Tongue (tissue), 1 donor: ENCODE measurements at regions not wholly inside any gene's neighbourhood (a gene's known extent, or its start where the extent isn't known, plus 50 kb on each side); places are given as distances from the start of the nearest gene placed in this dataset.

Experiments
- DNase-seq: peaks from one replicate; pipeline ENCODE4 v3.0.0-alpha.2; 2015

DNA sequence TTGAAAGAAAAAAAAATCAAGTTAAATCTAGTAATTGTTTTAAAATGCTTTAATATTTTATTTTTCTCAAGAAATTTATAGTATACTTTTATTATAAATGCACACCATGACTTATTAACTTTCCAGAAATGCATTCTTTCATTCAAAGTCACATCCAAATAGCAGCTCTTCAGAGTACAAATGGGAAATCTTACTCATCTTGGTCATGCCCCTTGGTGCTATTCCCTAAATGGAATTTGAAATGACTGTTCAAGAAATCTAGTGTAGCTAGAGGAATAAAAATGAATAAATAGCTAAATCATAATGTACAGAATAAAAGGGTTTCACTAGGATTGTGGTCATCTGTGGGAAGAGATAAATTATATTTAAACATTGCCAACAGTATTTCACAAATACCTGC, 1139.7 kb downstream of the PCDH18 start:
- DNase-seq, result no peak

DNA sequence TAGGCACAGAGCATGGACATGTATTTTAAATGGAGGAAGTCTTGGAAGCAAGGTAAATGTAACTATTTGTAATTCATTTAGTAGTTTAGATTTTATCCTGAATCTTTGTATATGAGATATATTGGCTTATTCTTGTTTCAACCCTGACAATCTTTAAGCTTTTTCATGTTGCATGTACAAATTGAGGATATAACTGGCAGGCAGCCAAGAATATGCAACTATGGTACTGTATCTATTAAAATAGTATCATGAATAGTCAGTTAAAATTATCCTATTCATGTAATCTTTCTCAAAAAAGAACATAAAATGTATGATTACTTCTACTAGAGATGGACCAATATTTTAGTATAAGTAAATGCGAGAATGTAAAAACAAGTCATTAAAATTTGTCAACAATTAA, 1141.5 kb downstream of the PCDH18 start:
- DNase-seq, result peak; percentile 6

DNA sequence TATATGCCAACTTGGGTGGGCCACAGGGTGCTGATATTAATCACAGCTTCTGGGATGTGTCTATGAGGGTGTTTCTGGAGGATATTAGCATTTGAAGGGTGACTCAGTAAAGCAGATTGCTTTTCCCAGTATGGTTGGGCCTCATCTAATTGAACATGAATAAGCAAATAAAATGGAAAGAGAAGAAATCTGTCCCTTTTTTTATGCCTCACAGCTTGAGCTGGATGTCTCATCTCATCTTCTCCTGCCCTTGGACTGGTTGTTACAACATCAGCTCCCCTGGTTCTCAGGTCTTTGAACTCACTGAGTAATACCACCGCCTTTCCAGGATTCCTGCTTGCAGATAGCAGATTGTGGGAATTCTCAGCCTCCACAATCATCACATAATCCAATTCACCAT, 1149.2 kb downstream of the PCDH18 start:
- no peak for DNase-seq

DNA sequence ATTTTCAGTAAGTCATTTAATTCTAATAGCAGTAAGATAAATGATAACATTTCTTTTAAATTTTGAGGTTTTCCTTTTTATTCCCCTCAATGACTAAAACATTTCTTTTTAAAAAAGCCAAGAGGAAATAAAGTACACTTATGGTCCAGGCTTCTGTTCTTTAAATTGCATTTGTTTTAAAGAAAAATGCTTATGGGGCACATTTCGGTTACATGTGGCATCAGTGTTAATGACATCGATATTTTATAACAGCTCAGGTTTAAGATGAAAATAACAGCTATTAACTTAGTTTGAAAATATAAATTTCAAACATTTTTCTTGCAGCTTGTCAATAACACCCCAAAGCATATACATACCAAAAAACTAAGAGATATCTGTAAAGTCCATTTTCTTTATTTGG, 1161.1 kb downstream of the PCDH18 start:
- no peak for DNase-seq

- no peak for DNase-seq
These were observed 1163.2 kb downstream of the PCDH18 start for GRCh38 chr4:136369073-136369472.

GRCh38 chr4:136357556-136357955, 1174.7 kb downstream of the PCDH18 start:
- no peak for DNase-seq

DNA sequence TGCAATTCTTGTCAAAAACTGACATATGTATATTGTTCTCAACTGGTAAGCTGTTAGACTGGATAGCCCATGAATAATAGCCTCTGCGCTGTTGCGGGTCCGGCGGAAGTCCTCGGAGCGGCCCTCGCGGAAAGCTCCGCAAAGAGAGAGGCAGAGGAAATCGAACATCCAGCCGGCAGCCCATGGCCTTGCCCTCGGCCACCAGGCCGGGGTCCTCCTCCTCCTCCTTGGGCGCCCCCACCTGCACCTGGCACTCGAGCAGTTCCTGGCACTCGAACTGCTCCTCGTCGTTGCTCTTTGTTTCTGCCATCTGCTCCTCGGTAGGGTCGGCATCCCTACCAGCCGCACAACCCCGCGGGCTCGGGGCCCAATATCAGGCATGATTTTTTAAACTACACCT, 1176.3 kb downstream of the PCDH18 start:
- no peak for DNase-seq

- DNase-seq, result no peak
These were observed 1189.0 kb downstream of the PCDH18 start for GRCh38 chr4:136343340-136343739.

DNA sequence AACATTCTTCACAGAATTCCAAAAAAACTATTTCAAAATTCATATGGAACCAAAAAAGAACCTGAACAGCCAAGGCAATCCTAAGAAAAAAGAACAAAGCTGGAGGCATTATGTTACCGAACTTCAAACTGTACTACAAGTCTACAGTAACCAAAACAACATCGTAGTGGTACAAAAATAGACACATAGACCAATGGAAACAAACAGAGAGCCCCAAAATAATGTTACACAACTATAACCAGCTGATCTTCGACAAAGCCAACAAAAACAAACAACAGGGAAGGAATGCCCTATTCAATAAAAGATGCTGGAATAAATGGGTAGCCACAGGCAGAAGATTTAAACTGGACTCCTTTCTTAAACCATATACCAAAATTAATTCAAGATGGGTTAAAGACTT, 1189.6 kb downstream of the PCDH18 start:
- no peak for DNase-seq

GRCh38 chr4:136337216-136337615, 1195.1 kb downstream of the PCDH18 start:
- no peak for DNase-seq

DNA sequence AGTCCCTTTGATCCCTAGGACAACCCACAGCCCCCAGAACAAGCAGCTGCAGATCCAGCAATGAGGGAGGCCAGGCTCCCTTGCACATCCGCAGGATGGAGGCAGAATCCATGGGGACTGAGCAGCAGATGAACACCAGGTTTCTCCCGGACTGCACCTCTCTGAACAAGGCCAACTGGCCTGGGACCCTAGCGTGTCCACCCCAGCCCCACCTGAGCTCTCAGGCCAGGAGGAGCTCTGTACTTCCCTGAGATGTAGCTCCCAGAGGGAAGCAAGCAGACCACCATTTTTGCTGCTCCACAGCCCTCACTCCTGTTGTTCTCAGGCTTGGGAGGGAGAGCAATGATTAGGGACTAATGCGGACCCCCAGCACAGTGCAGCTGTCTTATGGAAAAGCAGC, 1195.8 kb downstream of the PCDH18 start:
- DNase-seq, result no peak

- no peak for DNase-seq
These were observed 1203.1 kb downstream of the PCDH18 start for GRCh38 chr4:136329042-136329662.

DNA sequence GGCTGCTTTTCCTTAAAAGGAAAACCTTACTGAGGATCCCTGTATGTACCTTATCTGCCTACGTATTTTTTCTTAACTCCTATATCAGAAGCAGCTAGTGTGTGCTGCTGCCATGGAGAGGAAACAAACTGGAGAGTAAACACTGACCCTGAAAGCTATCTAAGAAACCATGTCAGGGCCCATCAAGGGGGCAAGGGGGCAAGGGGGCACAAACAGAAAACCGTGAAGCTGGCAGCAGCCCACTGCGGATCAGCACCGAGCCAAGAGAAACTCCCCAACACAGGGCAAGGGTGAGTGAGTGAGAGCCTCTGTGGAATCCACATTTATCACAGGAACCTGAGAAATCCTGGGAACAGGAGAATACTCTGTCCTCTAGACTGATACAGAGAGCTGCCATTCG, 1204.2 kb downstream of the PCDH18 start:
- no peak for DNase-seq

DNA sequence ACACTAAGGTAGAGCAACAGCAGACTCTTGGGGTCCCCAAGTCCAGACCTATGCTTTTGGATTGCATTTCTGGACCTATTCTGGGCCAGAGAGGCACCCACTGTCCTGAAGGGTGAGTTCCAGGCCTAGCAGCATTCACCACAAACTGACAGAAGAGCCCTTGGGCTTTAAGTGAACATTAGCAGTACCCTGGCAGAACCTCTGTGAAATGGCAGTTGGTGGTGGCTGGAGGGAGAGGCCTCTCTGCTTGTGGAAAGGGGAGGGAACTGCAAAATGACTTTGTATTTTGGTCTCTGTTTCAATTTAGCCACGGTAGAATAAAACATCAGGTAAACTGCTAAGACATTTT, 1211.9 kb downstream of the PCDH18 start:
- no peak for DNase-seq

DNA sequence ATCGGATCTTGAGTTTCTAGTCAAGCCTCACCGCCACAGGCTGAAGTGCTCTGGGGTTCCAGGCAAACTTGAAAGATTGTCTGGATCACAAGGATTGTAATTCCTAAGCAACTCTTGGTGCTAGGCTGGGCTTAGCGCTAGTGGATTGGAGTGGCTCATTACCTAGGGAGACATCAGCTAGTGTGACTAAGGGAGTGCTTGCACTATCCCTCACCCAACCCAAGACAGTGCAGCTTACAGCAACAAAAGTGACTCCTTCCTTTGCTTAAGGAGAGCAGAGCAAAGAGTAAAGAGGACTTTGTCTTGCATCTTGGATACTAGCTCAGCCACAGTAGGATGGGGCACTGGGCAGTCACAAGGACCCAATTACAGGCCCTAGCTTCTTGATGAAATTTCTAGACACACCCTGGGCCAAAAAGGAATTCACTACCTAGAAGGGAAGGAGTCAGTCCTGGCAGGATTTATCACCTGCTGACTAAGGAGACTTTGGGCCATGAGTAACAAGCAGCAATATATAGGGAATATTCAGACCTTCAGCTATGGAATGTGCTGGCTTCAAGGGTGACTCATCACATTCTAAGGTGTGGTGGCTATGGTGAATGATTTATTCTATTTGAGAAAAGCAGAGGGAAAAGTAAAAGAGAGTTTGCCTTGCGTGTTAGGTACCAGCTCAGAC, 1212.4 kb downstream of the PCDH18 start:
- DNase-seq, result no peak

GRCh38 chr4:136316961-136317360, 1215.3 kb downstream of the PCDH18 start:
- DNase-seq, result no peak

GRCh38 chr4:136314686-136315085, 1217.6 kb downstream of the PCDH18 start:
- DNase-seq, result no peak

- no peak for DNase-seq
These were observed 1220.5 kb downstream of the PCDH18 start for GRCh38 chr4:136311774-136312173.

- no peak for DNase-seq
These were observed 1224.5 kb downstream of the PCDH18 start for GRCh38 chr4:136307765-136308164.

GRCh38 chr4:136306361-136306760, 1225.9 kb downstream of the PCDH18 start:
- no peak for DNase-seq

- DNase-seq, result no peak
These were observed 1229.7 kb downstream of the PCDH18 start for GRCh38 chr4:136302566-136302965.

GRCh38 chr4:136301749-136302495, 1230.4 kb downstream of the PCDH18 start:
- no peak for DNase-seq

DNA sequence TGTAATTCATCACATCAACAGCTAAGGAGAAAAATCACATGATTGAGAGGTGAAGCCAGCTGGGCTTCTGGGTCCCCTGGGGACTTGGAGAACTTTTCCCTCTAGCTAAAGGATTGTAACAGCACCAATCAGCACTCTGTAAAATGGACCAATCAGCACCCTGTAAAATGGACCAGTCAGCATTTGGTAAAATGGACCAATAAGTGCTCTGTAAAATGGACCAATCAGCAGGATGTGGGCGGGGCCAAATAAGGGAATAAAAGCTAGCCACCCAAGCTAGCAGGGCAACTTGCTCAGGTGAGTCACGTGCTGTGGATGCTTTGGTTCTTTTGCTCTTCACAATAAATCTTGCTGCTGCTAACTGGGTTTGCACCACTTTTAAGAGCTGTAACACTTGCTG, 1248.3 kb downstream of the PCDH18 start:
- DNase-seq, result no peak

DNA sequence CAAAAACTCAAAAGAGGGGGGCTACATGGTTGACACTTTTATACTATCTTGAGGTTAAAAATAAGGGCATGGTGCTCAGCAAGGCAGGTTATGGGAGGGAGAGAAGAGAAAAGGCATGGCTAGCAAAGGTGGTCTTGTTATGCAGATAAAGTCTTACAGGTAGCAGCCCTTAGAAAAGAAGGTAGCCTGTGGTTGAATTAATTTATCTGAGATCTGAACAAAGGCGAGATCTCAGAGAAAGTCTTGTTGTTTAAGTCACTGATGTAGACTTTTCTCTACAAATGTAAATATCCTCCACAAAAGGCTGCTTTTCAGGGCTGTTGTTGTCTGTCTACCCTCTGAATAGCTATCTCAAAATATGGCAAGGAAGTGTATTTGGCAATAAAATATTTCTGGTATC, 1250.4 kb downstream of the PCDH18 start:
- DNase-seq, result no peak
